Neural progenitor cell (in vitro differentiated cells): ENCODE measurements at regions not wholly inside any gene's neighbourhood (a gene's known extent, or its start where the extent isn't known, plus 50 kb on each side); places are given as distances from the start of the nearest gene placed in this dataset.
A peak's percentile ranks its signal among the peaks of the same experiment; 100 is the strongest.
"Not testable (repeated sequence)": the region's sequence is repeated elsewhere in the genome, so short reads cannot be mapped to it uniquely, and the experiment has no call there.

ENCODE experiments used
- DNase-seq: peaks from one replicate; pipeline ENCODE4 v3.0.0-alpha.2; 2016; ENCODE audit warnings: low spot score
- H2AFZ ChIP-seq: fragments of 200-600 bp; sonication (generic); replicated peaks from 2 replicates; pipeline ENCODE4 v1.6.1; 2016; ENCODE audit warnings: antibody characterized with exemption
- H3F3A ChIP-seq: fragments of 200-600 bp; sonication (generic); 2 replicates; pipeline ENCODE4 v1.6.1; 2016; ENCODE audit warnings: antibody characterized with exemption, low read depth
- H3K27ac ChIP-seq: fragments of 200-600 bp; sonication (generic); 2 replicates; pipeline ENCODE4 v1.5.1; 2016; ENCODE audit warnings: mild to moderate bottlenecking
- H3K27me3 ChIP-seq: fragments of 200-600 bp; sonication (generic); 2 replicates; pipeline ENCODE4 v1.6.1; 2016; ENCODE audit warnings: mild to moderate bottlenecking, moderate library complexity
- H3K36me3 ChIP-seq: fragments of 200-600 bp; sonication (generic); 2 replicates; pipeline ENCODE4 v1.5.1; 2016
- H3K4me1 ChIP-seq: fragments of 200-600 bp; sonication (generic); 2 replicates; pipeline ENCODE4 v1.6.1; 2016; ENCODE audit warnings: mixed run types
- H3K4me2 ChIP-seq: fragments of 200-600 bp; sonication (generic); 2 replicates; pipeline ENCODE4 v1.6.1; 2016
- H3K4me3 ChIP-seq: fragments of 200-600 bp; sonication (generic); 2 replicates; pipeline ENCODE4 v1.5.1; 2016
- H3K79me2 ChIP-seq: fragments of 200-600 bp; sonication (generic); 2 replicates; pipeline ENCODE4 v1.6.1; 2016; ENCODE audit warnings: low read depth
- H3K9ac ChIP-seq: fragments of 200-600 bp; sonication (generic); 2 replicates; pipeline ENCODE4 v1.6.1; 2016
- H3K9me3 ChIP-seq: fragments of 200-600 bp; sonication (generic); 2 replicates; pipeline ENCODE4 v1.5.1; 2016; ENCODE audit warnings: low read depth
- H4K20me1 ChIP-seq: fragments of 200-600 bp; sonication (generic); 2 replicates; pipeline ENCODE4 v1.6.1; 2016; ENCODE audit warnings: low read depth
- H3K27ac Mint-ChIP-seq: 3 replicates; pipeline ENCODE4 v1.8.0; 2021; ENCODE audit warnings: mixed read lengths
- H3K27me3 Mint-ChIP-seq: 2 replicates; pipeline ENCODE4 v1.8.0; 2022; ENCODE audit warnings: low read depth, mild to moderate bottlenecking, inconsistent platforms, moderate library complexity, mixed read lengths; ENCODE audit not compliant: insufficient read depth
- H3K36me3 Mint-ChIP-seq: 3 replicates; pipeline ENCODE4 v1.8.0; 2021; ENCODE audit warnings: mixed read lengths
- H3K4me1 Mint-ChIP-seq: 3 replicates; pipeline ENCODE4 v1.8.0; 2021; ENCODE audit warnings: mixed read lengths
- H3K4me3 Mint-ChIP-seq: 3 replicates; pipeline ENCODE4 v1.8.0; 2021; ENCODE audit warnings: mild to moderate bottlenecking, moderate library complexity, mixed read lengths
- H3K9me3 Mint-ChIP-seq: 3 replicates; pipeline ENCODE4 v1.8.0; 2020; ENCODE audit warnings: mixed read lengths
- EZH2 ChIP-seq: fragments of 200-600 bp; sonication (generic); IDR thresholded peaks from 2 replicates; pipeline ENCODE4 v1.6.1; 2017; ENCODE audit warnings: antibody characterized with exemption, mild to moderate bottlenecking, moderate library complexity
- EZH2phosphoT487 ChIP-seq: fragments of 200-600 bp; sonication (generic); IDR thresholded peaks from 2 replicates; pipeline ENCODE4 v1.6.1; 2017; ENCODE audit warnings: antibody characterized with exemption
- TF ChIP-seq, protein P1 (sequence below): fragments of 200-600 bp; sonication (generic); IDR thresholded peaks from 2 replicates; pipeline ENCODE4 v1.5.1; 2017; ENCODE audit warnings: antibody characterized with exemption, mild to moderate bottlenecking

DNA sequence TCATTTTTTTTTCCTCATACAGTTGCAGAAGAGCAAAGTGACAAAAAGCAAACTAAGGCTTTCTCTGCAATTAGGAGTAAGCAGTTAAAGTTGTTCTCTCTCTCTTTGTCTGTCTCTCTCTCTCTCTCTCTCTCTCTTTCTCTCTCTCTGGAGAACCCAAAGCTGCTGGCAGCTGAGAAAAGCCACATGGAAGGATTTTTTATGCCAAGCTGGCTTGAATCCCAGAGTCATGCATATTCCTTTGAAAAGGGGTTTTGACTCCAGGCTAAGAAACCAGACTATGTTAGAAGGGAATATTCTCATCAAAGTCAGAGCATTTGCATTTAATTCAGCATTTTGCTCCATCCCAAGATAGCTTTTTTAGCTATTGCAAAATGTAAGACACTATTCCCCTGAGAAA, 1114.2 kb upstream of the GOT2 start:
- no peaks in the 10 kb centered on the region for H3K9me3 ChIP-seq
- H3K27ac Mint-ChIP-seq = no peak overlapping the region
- no peak overlapping the region for H3K9ac ChIP-seq
- no peaks in the 10 kb centered on the region for H3K27me3 Mint-ChIP-seq
- no peaks in the 10 kb centered on the region for H3K36me3 Mint-ChIP-seq
- H3K36me3 ChIP-seq = no peaks in the 10 kb centered on the region
- H3F3A ChIP-seq = no peaks in the 10 kb centered on the region
- H3K4me1 Mint-ChIP-seq = peaks cover 2% of the 10 kb centered on the region
- DNase-seq = no peak
- H3K27me3 ChIP-seq = no peaks in the 10 kb centered on the region
- peak overlapping the region; percentile 64 for H2AFZ ChIP-seq
- no peak overlapping the region for H3K4me3 ChIP-seq
- H3K79me2 ChIP-seq = no peaks in the 10 kb centered on the region
- no peaks in the 10 kb centered on the region for H4K20me1 ChIP-seq
- H3K27ac ChIP-seq = no peak overlapping the region
- TF ChIP-seq, protein P1, sequence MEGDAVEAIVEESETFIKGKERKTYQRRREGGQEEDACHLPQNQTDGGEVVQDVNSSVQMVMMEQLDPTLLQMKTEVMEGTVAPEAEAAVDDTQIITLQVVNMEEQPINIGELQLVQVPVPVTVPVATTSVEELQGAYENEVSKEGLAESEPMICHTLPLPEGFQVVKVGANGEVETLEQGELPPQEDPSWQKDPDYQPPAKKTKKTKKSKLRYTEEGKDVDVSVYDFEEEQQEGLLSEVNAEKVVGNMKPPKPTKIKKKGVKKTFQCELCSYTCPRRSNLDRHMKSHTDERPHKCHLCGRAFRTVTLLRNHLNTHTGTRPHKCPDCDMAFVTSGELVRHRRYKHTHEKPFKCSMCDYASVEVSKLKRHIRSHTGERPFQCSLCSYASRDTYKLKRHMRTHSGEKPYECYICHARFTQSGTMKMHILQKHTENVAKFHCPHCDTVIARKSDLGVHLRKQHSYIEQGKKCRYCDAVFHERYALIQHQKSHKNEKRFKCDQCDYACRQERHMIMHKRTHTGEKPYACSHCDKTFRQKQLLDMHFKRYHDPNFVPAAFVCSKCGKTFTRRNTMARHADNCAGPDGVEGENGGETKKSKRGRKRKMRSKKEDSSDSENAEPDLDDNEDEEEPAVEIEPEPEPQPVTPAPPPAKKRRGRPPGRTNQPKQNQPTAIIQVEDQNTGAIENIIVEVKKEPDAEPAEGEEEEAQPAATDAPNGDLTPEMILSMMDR = no peak
- TF ChIP-seq EZH2 (no peak), EZH2phosphoT487 (no peak)
- no peak overlapping the region for H3K4me3 Mint-ChIP-seq
- H3K9me3 Mint-ChIP-seq = no peaks in the 10 kb centered on the region
- no peak overlapping the region for H3K4me2 ChIP-seq
- no peaks in the 10 kb centered on the region for H3K4me1 ChIP-seq

GRCh38 chr16:59840169-59840568, 1106.1 kb upstream of the GOT2 start:
- no peak overlapping the region for H3K4me3 Mint-ChIP-seq
- H3K36me3 Mint-ChIP-seq = no peaks in the 10 kb centered on the region
- H3K9me3 ChIP-seq = no peaks in the 10 kb centered on the region
- H4K20me1 ChIP-seq = no peaks in the 10 kb centered on the region
- no peaks in the 10 kb centered on the region for H3K4me1 Mint-ChIP-seq
- H3K9me3 Mint-ChIP-seq = peaks cover 5% of the 10 kb centered on the region
- H3K27me3 Mint-ChIP-seq = no peaks in the 10 kb centered on the region
- H3F3A ChIP-seq = no peaks in the 10 kb centered on the region
- H3K27me3 ChIP-seq = no peaks in the 10 kb centered on the region
- no peak overlapping the region for H3K4me3 ChIP-seq
- TF ChIP-seq, protein P1 = no peak
- TF ChIP-seq EZH2 (no peak), EZH2phosphoT487 (no peak)
- no peak for DNase-seq
- no peaks in the 10 kb centered on the region for H3K36me3 ChIP-seq
- no peak overlapping the region for H3K27ac ChIP-seq
- H3K9ac ChIP-seq = no peak overlapping the region
- H2AFZ ChIP-seq = no peak overlapping the region
- H3K79me2 ChIP-seq = no peaks in the 10 kb centered on the region
- H3K4me2 ChIP-seq = no peak overlapping the region
- H3K27ac Mint-ChIP-seq = no peak overlapping the region
- H3K4me1 ChIP-seq = no peaks in the 10 kb centered on the region

DNA sequence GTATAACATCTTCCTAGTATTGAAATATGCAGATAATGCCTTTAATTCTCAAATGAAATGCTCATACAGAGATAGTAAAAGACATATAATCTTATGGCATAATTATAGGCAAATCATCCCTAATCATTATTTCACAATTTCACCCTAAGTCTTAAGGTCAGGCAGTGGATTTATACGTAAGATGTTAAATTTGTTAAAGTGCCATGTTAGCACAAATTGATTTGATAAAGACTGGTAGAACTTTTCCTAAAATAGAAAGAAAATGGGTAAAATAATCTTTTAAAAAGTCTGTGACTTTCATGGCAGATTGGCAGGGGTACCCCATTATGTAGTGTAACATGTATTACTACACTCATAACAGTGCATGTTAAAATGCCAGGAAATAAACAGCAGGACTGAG, 1092.7 kb upstream of the GOT2 start:
- no peaks in the 10 kb centered on the region for H3K79me2 ChIP-seq
- H3K36me3 ChIP-seq = no peaks in the 10 kb centered on the region
- DNase-seq = no peak
- H3K9me3 Mint-ChIP-seq = no peaks in the 10 kb centered on the region
- no peaks in the 10 kb centered on the region for H4K20me1 ChIP-seq
- H2AFZ ChIP-seq = no peak overlapping the region
- no peaks in the 10 kb centered on the region for H3F3A ChIP-seq
- no peaks in the 10 kb centered on the region for H3K9me3 ChIP-seq
- H3K27me3 Mint-ChIP-seq = no peaks in the 10 kb centered on the region
- no peaks in the 10 kb centered on the region for H3K36me3 Mint-ChIP-seq
- no peak overlapping the region for H3K9ac ChIP-seq
- no peak overlapping the region for H3K4me3 ChIP-seq
- H3K27me3 ChIP-seq = no peaks in the 10 kb centered on the region
- no peak overlapping the region for H3K27ac ChIP-seq
- H3K4me3 Mint-ChIP-seq = no peak overlapping the region
- TF ChIP-seq, protein P1 = no peak
- no peak for TF ChIP-seq EZH2
- TF ChIP-seq EZH2phosphoT487 = no peak
- no peaks in the 10 kb centered on the region for H3K4me1 ChIP-seq
- H3K4me2 ChIP-seq = no peak overlapping the region
- H3K27ac Mint-ChIP-seq = no peak overlapping the region
- no peaks in the 10 kb centered on the region for H3K4me1 Mint-ChIP-seq

DNA sequence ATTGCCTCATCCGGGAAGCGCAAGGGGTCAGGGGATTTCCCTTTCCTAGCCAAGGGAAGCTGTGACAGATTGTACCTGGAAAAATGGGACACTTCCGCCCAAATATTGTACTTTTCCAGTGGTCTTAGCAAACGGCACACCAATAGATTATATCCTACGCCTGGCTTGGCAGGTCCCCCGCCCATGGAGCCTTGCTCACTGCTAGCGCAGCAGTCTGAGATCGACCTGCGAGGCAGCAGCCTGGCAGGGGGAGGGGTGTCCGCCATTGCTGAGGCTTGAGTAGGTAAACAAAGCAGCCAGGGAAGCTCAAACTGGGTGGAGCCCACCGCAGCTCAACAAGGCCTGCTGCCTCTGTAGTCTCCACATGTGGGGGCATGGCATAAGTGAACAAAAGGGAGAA, 1075.4 kb upstream of the GOT2 start:
- not testable (repeated sequence) for DNase-seq, H3K4me3 ChIP-seq, H3F3A ChIP-seq, H3K27ac Mint-ChIP-seq, H3K27ac ChIP-seq, H3K4me1 Mint-ChIP-seq, H3K27me3 ChIP-seq, H3K4me1 ChIP-seq, H3K4me2 ChIP-seq, H4K20me1 ChIP-seq, H3K36me3 ChIP-seq, H2AFZ ChIP-seq, H3K27me3 Mint-ChIP-seq, H3K36me3 Mint-ChIP-seq, H3K9me3 ChIP-seq, H3K79me2 ChIP-seq, H3K4me3 Mint-ChIP-seq, H3K9ac ChIP-seq
- peaks cover 12% of the 10 kb centered on the region for H3K9me3 Mint-ChIP-seq
